ENCODE measurements at regions not wholly inside any gene's neighbourhood (a gene's known extent, or its start where the extent isn't known, plus 50 kb on each side); places are given as distances from the start of the nearest gene placed in this dataset.

DNA sequence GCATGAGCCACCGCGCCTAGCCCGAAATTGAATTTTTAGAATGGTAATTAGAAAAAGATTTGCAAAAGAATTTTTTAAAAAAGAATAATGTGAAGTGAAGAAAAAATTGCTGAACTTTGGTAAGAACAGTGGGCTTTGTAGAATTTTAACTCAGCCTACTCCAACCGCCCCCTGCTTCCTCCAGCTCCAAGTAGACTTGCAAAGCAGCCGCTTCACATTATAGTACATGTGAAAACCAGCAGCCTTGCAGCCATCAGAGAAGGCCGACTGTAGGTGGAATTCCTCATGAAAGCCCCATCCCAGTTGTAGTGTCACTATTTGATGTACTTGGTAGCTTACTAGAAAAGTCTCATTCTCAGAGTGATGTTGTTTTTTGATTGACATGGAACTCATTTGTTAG, 835.6 kb downstream of the TBC1D32 start:
- TF ChIP-seq, protein P1, sequence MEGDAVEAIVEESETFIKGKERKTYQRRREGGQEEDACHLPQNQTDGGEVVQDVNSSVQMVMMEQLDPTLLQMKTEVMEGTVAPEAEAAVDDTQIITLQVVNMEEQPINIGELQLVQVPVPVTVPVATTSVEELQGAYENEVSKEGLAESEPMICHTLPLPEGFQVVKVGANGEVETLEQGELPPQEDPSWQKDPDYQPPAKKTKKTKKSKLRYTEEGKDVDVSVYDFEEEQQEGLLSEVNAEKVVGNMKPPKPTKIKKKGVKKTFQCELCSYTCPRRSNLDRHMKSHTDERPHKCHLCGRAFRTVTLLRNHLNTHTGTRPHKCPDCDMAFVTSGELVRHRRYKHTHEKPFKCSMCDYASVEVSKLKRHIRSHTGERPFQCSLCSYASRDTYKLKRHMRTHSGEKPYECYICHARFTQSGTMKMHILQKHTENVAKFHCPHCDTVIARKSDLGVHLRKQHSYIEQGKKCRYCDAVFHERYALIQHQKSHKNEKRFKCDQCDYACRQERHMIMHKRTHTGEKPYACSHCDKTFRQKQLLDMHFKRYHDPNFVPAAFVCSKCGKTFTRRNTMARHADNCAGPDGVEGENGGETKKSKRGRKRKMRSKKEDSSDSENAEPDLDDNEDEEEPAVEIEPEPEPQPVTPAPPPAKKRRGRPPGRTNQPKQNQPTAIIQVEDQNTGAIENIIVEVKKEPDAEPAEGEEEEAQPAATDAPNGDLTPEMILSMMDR (IDR thresholded peaks at IDR 0.05; ENCODE audit: low read depth, low read length) = no peak

DNA sequence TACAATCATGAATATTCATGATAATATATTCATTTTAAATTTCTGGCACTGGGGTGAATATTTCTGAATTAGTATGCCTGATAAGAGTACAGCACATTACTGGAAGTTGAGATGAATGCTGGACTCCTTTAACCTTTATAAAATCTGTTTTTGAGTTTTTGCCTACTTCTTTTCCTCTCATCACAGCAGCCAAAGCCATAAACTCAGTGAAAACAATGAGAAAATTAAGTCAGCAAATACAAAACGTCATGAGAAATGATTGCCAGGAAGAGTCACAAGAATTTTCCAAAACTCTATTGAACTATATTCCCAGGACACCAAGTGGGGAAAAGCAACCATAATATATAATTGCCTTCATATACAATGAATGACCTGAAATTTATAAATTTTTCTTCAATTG, 837.6 kb downstream of the TBC1D32 start:
- TF ChIP-seq, protein P1 (IDR thresholded peaks at IDR 0.05; ENCODE audit: low read depth, low read length) = no peak

More for the DNA sequence above, 835.6 kb downstream of the TBC1D32 start:
- DNase-seq (ENCODE audit: extremely low read depth, low read depth) = no peak

DNA sequence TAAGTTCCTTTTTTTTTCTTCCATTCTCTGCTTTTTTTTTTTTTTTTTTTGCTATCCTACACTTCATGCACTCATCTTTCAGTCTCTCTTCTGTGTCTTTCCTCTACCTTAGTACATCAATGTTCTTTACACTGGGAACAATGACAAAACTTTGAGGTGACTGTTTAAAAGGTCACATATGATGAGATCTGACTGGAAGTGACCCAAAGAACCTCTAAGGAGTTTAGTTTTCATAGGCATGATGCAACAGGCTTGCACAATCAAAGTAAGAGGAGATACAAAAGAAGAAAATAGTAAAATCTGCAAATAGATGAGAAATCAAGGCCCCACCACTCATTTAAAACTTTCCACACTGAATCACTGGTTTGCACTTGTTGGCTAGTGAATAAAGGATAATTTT, 840.8 kb downstream of the TBC1D32 start:
- DNase-seq (ENCODE audit: extremely low read depth, low read depth) = no peak

More for the DNA sequence above, 837.6 kb downstream of the TBC1D32 start:
- no peak for DNase-seq (ENCODE audit: extremely low read depth, low read depth)

DNA sequence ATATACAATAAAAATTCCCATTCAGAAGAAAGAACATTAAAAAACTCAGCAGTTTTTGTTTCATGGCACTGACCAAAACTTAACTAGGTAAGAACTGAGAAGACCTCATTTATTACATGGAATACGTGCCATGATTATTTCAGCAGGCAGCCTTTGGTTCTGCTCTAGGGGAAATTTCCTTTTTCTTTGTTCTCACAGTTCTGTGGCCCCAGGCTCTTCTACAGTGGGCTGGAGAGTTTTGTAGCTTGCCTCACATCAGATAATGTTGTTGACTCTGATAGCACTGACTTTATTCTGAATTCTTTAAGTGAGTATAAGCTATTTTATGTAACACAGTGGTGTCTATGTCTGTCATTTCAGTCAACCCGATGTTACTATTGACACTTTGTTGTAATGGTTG, 844.3 kb downstream of the TBC1D32 start:
- DNase-seq (ENCODE audit: extremely low read depth, low read depth) = no peak
- TF ChIP-seq, protein P1 (IDR thresholded peaks at IDR 0.05; ENCODE audit: low read depth, low read length) = no peak

More for the DNA sequence above, 840.8 kb downstream of the TBC1D32 start:
- TF ChIP-seq, protein P1 (IDR thresholded peaks at IDR 0.05; ENCODE audit: low read depth, low read length) = no peak

DNA sequence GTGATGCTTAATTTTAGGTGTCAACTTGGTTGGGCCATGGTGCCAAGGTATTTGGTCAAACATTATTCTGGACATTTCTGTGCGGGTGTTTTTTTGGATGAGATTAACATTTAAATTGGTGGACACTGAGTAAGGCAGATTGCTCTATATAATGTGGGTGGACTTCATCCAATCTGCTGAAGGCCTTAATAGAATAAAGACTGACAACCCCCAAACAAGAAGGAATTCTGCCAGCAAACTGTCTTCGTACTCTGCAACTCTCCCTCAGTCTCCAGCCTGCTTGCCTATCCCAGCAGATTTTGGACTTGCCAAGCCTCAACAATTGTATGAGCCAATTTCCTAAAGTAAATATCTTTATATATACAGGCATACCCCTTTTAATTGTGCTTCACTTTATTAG, 850.1 kb downstream of the TBC1D32 start:
- DNase-seq (ENCODE audit: extremely low read depth, low read depth) = no peak
- TF ChIP-seq, protein P1 (IDR thresholded peaks at IDR 0.05; ENCODE audit: low read depth, low read length) = no peak

DNA sequence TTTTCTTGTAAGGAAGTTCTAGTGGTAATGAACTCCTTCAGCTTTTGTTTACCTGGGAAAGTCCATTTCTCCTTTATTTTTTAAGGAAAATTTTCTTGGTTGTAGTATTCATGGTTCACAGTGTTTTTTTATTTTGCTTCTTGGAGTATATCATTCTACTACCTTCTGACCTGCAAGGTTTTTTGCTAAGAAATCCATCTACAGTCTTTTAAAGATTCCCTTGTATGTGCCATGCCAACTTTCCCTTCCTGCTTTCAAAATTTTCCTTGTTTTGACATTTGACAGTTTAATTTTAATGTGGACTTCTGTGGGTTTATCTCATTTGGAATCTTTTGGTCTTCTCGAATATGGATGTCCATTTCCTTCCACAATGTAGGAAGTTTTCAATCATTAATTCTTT, 855.6 kb downstream of the TBC1D32 start:
- TF ChIP-seq, protein P1 (IDR thresholded peaks at IDR 0.05; ENCODE audit: low read depth, low read length) = no peak
- no peak for DNase-seq (ENCODE audit: extremely low read depth, low read depth)

DNA sequence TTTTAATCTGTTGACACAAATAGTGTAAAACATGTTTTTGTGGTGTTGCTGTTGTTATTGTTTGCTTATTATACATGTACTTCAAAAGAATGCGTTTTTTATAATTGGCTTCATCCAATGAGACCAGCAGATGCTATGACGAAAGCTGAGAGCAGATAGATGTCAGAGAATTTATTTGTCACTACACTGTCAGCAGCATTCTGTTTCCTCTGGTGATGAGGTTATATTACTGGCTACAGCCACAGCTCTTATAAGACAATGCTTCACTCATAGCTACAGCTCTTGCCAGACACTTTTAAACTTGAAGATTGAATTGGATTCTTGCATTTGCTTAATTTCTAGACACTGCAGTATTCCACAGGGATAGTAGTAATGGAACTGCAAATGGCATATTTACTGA, 860.5 kb downstream of the TBC1D32 start:
- TF ChIP-seq, protein P1 (IDR thresholded peaks at IDR 0.05; ENCODE audit: low read depth, low read length) = no peak
- no peak for DNase-seq (ENCODE audit: extremely low read depth, low read depth)

All from AG09319 (cell line).